GM12878 (cell line): ENCODE measurements at regions not wholly inside any gene's neighbourhood (a gene's known extent, or its start where the extent isn't known, plus 50 kb on each side); places are given as distances from the start of the nearest gene placed in this dataset.

Source experiments
- ATAC-seq: fragments of 200-7000 bp; cut with Tn5 transposase; 3 replicates; pipeline ENCODE4 v1.9.1; 2020; ENCODE audit warnings: mild to moderate bottlenecking, moderate library complexity
- BruUV-seq: library from RNA; stranded (reverse); fragments of 400-500 nt; replicated peaks from 2 replicates; lab custom pipeline; 2021; lab: Mats Ljungman, UMichigan
- CTCF ChIA-PET: fragments of 300-600 bp; sonication (Branson Sonifier 250); formaldehyde crosslinking; extraction: SDS; loops from one replicate; lab custom pipeline; 2021; ENCODE audit warnings: inconsistent platforms; lab: Yijun Ruan, JAX
- POLR2A ChIA-PET: fragments of 350-600 bp; formaldehyde crosslinking; extraction: SDS; loops from one replicate; lab custom pipeline; 2021; ENCODE audit warnings: inconsistent platforms; lab: Charles Lee
- RAD21 ChIA-PET: fragments of 300-600 bp; sonication (Branson Sonifier 250); formaldehyde crosslinking; loops from one replicate; lab custom pipeline; 2023; ENCODE audit warnings: antibody characterized with exemption; ENCODE audit not compliant: unreplicated experiment; lab: Charles Lee
- SMC1A ChIA-PET: fragments of 300-600 bp; sonication (Branson Sonifier 250); formaldehyde crosslinking; loops from one replicate; lab custom pipeline; 2023; ENCODE audit not compliant: unreplicated experiment, uncharacterized antibody; lab: Charles Lee
- DNase-seq: peaks from one replicate; pipeline ENCODE4 v3.0.0-alpha.2; 2011; ENCODE audit warnings: low read depth, low spot score
- FAIRE-seq: peaks from 3 replicates; lab custom pipeline; 2011; peaks lifted over from hg19 to GRCh38; lab: Jason Lieb, UNC
- H2AFZ ChIP-seq: 2 replicates; pipeline ENCODE4 v1.6.0; 2011; ENCODE audit warnings: low read depth, low read length, control low read depth; ENCODE audit not compliant: control insufficient read depth
- H3K27ac ChIP-seq: 2 replicates; pipeline ENCODE4 v1.5.1; 2011; ENCODE audit warnings: control low read depth; ENCODE audit not compliant: control insufficient read depth, insufficient read depth
- H3K27me3 ChIP-seq, 2 experiments: replicated peaks in 1 of 2; 2 replicates each; pipeline versions ENCODE4 v1.6.0 to v1.6.1; 2011; ENCODE audit warnings: low read length in 1 of 2; ENCODE audit not compliant: control insufficient read depth in 2 of 2, insufficient read depth in 2 of 2
- H3K36me3 ChIP-seq, 2 experiments: 2 replicates each; pipeline ENCODE4 v1.5.1; 2011; ENCODE audit warnings: low read length in 1 of 2; ENCODE audit not compliant: control insufficient read depth in 2 of 2, insufficient read depth in 2 of 2
- H3K4me1 ChIP-seq: 2 replicates; pipeline ENCODE4 v1.6.1; 2011; ENCODE audit warnings: mild to moderate bottlenecking, low read length, moderate library complexity, mixed read lengths; ENCODE audit not compliant: control insufficient read depth, insufficient read depth
- H3K4me2 ChIP-seq: 2 replicates; pipeline ENCODE4 v1.6.0; 2011; ENCODE audit warnings: control low read depth; ENCODE audit not compliant: control insufficient read depth, insufficient read depth
- H3K4me3 ChIP-seq: fragments of 200-600 bp; sonication (generic); 2 replicates; pipeline ENCODE4 v1.5.1; 2016
- H3K79me2 ChIP-seq: 2 replicates; pipeline ENCODE4 v1.6.0; 2011; ENCODE audit warnings: low read length; ENCODE audit not compliant: control insufficient read depth, insufficient read depth
- H3K9ac ChIP-seq: 2 replicates; pipeline ENCODE4 v1.8.0; 2011; ENCODE audit warnings: low read length, control low read depth, mixed read lengths; ENCODE audit not compliant: control insufficient read depth, insufficient read depth
- H3K9me3 ChIP-seq: replicated peaks from 3 replicates; pipeline ENCODE4 v1.5.1; 2011; ENCODE audit warnings: mild to moderate bottlenecking, low read length; ENCODE audit not compliant: control insufficient read depth, insufficient read depth
- H4K20me1 ChIP-seq: 2 replicates; pipeline ENCODE4 v1.6.0; 2011; ENCODE audit not compliant: control insufficient read depth, insufficient read depth
- EED ChIP-seq: sonication (generic); IDR thresholded peaks from 2 replicates; pipeline ENCODE4 v1.6.1; 2016; ENCODE audit warnings: antibody characterized with exemption, low read depth
- IRF5 ChIP-seq: fragments of 450-650 bp; IDR thresholded peaks from 2 replicates; pipeline ENCODE4 v1.6.1; 2017; ENCODE audit warnings: borderline replicate concordance
- PML ChIP-seq: IDR thresholded peaks from 2 replicates; pipeline ENCODE4 v1.6.1; 2012; ENCODE audit warnings: low read length, inconsistent platforms
- PRDM15 ChIP-seq: fragments of 450-650 bp; formaldehyde crosslinking; IDR thresholded peaks from 2 replicates; pipeline ENCODE4 v1.4.0; 2020; ENCODE audit warnings: mild to moderate bottlenecking, moderate library complexity
- SREBF2 ChIP-seq: IDR thresholded peaks from 2 replicates; pipeline ENCODE4 v1.6.1; 2012; ENCODE audit warnings: mild to moderate bottlenecking, low read length
- TAF1 ChIP-seq: IDR thresholded peaks from 2 replicates; pipeline ENCODE4 v1.6.1; 2011; ENCODE audit warnings: mild to moderate bottlenecking, low read depth, low read length, borderline replicate concordance
- YY1 ChIP-seq: IDR thresholded peaks from 2 replicates; pipeline ENCODE4 v1.6.1; 2011; ENCODE audit warnings: low read depth, mild to moderate bottlenecking, low read length
- WGBS: methylation state at CpG from one replicate; pipeline ENCODE4 v1.1.6; 2016; ENCODE audit warnings: low lambda C conversion rate; ENCODE audit not compliant: insufficient replicate concordance, insufficient coverage; ENCODE audit errors: missing lambda C conversion rate; 5-methylcytosine and 5-hydroxymethylcytosine counted together
- in situ Hi-C: fragments of 300-500 bp; cut with MboI; formaldehyde crosslinking; loops from 9 replicates; pipeline ENCODE4 v1.14.3; 2018; ENCODE audit warnings: mixed read lengths
- intact Hi-C: fragments of 100-400 bp; cut with micrococcal nuclease; formaldehyde crosslinking; loops from one replicate; pipeline ENCODE4 v1.14.2; 2022; ENCODE audit not compliant: unreplicated experiment
- TF ChIP-seq, protein P1 (sequence below): fragments of 450-650 bp; IDR thresholded peaks from 2 replicates; pipeline ENCODE4 v1.6.1; 2016; ENCODE audit warnings: mild to moderate bottlenecking

- H3K9me3 ChIP-seq, result no peaks in the 10 kb centered on the region
- ChIA-PET SMC1A (no interaction called here), CTCF (no interaction called here), POLR2A (no interaction called here)
- H3K4me3 ChIP-seq, result no peak overlapping the region
- DNase-seq, result no peak
- no peak overlapping the region for H3K4me2 ChIP-seq
- no peak overlapping the region for H3K27ac ChIP-seq
- no peak overlapping the region for H2AFZ ChIP-seq
- no peak for FAIRE-seq
- BruUV-seq, result no TSS peak
- WGBS, result 0% methylated on average over 1 of the region's 1 CpG
- peak; percentile 35; the same call in 2 of the 3 replicates for ATAC-seq
- in situ Hi-C loops, result no loop called here
- H3K36me3 ChIP-seq, result no peaks in the 10 kb centered on the region
- H3K4me1 ChIP-seq, result no peaks in the 10 kb centered on the region
- H3K27me3 ChIP-seq, result peaks cover 0 to 4% of the 10 kb centered on the region in 2 experiments; a peak in 1 of 4 replicates
- TF ChIP-seq, protein P1, sequence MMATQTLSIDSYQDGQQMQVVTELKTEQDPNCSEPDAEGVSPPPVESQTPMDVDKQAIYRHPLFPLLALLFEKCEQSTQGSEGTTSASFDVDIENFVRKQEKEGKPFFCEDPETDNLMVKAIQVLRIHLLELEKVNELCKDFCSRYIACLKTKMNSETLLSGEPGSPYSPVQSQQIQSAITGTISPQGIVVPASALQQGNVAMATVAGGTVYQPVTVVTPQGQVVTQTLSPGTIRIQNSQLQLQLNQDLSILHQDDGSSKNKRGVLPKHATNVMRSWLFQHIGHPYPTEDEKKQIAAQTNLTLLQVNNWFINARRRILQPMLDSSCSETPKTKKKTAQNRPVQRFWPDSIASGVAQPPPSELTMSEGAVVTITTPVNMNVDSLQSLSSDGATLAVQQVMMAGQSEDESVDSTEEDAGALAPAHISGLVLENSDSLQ, result no peak
- TF ChIP-seq TAF1 (no peak), PML (no peak), YY1 (no peak), PRDM15 (no peak), SREBF2 (no peak), EED (no peak), IRF5 (no peak)
- TF ChIP-seq, all 136 proteins: peak for 0
- Histone ChIP-seq H3K79me2 (no peaks in the 10 kb centered on the region), H3K9ac (no peak overlapping the region), H4K20me1 (no peaks in the 10 kb centered on the region)
- intact Hi-C loops, result no loop called here
- RAD21 ChIA-PET, result no interaction called here
Measured at GRCh38 chr4:122508083-122508482, 51.6 kb upstream of the IL2 start.
